NCI-H226 (cell line): ENCODE measurements at regions not wholly inside any gene's neighbourhood (a gene's known extent, or its start where the extent isn't known, plus 50 kb on each side); places are given as distances from the start of the nearest gene placed in this dataset.
"Not testable (repeated sequence)": the region's sequence is repeated elsewhere in the genome, so short reads cannot be mapped to it uniquely, and the experiment has no call there.

ENCODE experiments used
- DNase-seq: peaks from one replicate; pipeline ENCODE4 v3.0.0-alpha.2; 2015

DNA sequence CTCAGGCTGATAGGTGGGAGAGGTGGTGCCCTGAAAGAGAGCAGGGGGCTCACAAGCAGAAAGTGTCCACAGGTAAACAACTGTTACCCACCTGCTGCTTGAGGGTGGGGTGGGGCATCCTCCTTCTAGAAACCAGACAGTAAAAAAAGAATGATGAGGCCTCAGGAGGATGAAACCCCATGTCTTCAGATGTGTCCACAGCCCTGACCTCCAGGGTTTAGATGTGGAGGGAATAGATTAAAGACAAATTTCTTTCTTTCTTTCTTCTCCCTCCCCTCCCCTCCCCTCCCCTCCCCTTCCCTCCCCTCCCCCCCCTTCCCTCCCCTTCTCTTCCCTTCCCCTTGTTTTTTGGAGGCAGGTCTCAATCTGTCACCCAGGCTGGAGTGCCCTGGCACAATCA lies 333.5 kb upstream of the NUPR2 start:
- no peak for DNase-seq

DNA sequence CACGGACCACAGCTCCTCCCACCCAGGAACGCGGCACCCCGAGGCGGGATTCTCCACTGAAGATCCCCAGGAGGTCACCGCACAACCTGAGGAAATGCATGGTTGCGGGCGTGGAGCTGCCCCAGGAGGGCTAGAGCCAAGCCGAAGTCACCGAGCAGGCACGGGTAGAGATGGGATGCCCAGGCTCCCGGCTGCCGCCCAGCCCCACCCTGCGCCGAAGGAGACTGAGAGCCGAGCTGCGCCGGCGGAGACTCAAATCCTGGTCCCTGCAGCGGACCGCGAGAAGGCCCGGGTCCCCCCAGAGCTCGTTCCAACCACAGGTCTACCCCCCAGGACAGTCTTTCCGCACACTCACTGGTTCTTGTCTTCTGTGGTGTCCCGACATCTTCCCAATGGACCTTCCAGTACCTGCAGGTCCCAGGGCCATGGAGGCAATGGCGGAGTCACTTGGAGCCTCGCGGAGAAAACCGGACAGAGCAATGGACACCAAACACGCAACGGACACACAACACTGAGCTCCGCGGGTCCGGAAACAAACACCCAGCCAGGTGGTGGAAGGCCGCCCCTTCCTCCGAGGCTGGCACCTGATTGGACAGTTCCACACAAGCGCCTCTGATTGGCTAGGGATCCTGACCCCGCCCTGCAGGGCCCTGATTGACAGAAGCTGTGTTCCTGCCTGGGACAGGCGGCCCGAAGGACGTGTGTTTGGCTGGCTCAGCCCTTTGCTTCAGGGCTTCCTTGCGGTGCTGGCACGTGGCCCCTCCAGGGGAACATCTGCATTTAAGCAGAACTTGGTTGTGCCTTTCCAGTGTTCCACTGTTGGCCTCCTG lies 331.9 kb upstream of the NUPR2 start:
- DNase-seq, result no peak

DNA sequence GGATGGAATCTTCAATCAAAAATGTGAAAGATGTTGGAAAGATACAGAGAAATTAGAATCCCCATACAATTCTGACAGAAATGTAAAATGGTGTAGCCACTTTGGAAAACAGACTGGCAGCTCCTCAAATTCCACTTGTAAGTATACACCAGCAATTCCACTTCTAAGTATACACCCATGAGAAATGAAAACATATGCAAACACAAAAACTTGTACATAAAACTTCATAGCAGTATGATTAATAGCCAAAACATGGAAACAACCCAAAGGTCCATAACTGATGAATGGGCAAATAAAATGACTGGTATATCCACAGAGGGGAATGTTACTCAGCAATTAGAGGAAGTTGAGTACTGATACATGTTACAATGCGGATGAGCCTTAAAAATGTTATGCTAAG lies 304.3 kb upstream of the NUPR2 start:
- not testable (repeated sequence) for DNase-seq

DNA sequence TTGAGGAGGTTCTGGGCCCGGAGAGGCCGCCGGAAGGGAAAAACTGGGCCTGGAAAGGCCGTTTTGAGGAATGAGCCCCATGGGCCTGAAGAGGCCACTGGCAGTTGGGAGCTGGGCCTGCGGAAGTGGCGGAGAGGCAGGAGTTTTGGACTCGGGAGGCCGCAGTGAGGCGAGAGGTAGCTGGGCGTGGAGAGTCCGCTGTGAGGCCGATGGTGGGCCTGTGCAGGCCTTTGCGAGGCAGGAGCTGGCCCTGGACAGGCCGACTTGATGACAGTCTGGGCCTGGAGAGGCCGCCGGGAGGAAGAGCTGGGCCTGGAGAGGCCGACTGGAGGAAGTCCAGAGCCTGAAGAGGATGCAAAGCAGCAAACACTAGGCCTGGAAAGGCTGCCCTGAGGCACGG lies 259.0 kb upstream of the NUPR2 start:
- no peak for DNase-seq

DNA sequence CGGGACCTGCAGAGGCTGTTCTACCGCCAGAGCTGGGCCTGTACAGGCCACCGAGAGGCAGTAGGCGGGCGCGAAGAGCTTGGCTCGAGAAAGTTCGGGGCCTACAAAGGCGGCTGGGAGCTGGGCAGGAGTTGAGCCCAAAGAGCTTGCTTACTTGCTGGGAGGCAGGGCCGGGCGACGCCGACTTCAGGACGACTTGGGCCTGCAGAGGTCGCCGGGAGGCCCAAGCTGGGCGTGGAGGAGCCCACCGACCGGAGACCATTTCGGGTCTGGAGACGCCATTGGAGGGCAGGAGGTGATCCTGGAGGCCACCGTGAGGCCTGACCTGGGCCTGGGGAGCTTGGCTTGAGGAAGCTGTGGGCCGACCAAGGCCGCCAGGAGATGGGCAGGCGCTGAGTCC lies 258.4 kb upstream of the NUPR2 start:
- DNase-seq, result not testable (repeated sequence)

DNA sequence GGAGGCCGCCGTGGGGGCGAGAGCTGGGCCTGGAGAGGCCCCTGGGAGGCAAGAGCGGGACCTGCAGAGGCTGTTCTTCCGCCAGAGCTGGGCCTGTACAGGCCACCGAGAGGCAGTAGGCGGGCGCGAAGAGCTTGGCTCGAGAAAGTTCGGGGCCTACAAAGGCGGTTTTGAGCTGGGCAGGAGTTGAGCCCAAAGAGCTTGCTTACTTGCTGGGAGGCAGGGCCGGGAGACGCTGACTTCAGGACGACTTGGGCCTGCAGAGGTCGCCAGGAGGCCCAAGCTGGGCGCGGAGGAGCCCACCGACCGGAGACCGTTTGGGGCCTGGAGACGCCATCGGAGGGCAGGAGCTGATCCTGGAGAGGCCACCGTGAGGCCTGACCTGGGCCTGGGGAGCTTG lies 257.1 kb upstream of the NUPR2 start:
- DNase-seq, result peak; percentile 25

DNA sequence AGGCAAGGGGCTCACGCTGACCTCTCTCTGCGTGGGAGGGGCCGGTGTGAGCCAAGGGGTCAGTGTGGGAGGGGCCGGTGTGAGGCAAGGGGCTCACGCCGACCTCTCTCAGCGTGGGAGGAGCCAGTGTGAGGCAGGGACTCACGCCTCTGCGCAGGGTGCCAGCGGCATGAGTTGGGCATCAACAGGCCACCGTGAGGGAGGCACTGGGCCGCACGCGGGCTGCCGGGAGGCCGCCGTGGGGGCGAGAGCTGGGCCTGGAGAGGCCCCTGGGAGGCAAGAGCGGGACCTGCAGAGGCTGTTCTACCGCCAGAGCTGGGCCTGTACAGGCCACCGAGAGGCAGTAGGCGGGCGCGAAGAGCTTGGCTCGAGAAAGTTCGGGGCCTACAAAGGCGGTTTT lies 255.6 kb upstream of the NUPR2 start:
- DNase-seq, result not testable (repeated sequence)

DNA sequence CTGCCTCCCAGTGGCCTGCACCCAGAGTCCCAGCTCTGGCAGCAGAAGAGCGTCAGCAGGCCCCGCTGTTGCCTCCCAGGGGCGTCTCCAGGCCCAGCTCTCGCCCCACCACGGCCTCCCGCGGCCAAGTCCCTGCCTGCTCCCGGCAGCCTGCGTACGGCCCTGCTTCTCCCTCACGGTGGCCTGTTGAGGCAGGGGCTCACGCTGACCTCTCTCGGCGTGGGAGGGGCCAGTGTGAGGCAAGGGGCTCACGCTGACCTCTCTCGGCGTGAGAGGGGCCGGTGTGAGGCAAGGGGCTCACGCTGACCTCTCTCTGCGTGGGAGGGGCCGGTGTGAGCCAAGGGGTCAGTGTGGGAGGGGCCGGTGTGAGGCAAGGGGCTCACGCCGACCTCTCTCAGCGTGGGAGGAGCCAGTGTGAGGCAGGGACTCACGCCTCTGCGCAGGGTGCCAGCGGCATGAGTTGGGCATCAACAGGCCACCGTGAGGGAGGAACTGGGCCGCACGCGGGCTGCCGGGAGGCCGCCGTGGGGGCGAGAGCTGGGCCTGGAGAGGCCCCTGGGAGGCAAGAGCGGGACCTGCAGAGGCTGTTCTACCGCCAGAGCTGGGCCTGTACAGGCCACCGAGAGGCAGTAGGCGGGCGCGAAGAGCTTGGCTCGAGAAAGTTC lies 254.1 kb upstream of the NUPR2 start:
- not testable (repeated sequence) for DNase-seq

DNA sequence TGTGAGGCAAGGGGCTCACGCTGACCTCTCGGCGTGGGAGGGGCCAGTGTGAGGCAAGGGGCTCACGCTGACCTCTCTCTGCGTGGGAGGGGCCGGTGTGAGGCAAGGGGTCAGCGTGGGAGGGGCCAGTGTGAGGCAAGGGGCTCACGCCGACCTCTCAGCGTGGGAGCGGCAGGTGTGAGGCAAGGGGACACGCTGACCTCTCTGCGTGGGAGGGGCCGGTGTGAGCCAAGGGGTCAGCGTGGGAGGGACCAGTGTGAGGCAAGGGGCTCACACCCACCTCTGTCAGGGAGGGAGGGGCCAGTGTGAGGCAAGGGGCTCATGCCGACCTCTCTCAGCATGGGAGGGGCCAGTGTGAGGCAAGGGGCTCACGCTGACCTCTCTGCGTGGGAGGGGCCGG lies 251.7 kb upstream of the NUPR2 start:
- DNase-seq, result not testable (repeated sequence)

DNA sequence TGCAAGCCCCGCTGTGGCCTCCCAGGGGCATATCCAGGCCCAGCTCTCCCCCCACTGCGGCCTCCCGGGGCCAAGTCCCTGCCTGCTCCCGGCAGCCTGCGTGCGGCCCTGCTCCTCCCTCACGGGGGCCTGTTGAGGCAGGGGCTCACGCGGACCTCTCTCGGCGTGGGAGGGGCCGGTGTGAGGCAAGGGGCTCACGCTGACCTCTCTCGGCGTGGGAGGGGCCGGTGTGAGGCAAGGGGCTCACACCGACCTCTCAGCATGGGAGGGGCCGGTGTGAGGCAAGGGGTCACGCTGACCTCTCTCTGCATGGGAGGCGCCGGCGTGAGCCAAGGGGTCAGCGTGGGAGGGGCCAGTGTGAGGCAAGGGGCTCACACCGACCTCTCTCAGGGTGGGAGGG lies 251.2 kb upstream of the NUPR2 start:
- not testable (repeated sequence) for DNase-seq

DNA sequence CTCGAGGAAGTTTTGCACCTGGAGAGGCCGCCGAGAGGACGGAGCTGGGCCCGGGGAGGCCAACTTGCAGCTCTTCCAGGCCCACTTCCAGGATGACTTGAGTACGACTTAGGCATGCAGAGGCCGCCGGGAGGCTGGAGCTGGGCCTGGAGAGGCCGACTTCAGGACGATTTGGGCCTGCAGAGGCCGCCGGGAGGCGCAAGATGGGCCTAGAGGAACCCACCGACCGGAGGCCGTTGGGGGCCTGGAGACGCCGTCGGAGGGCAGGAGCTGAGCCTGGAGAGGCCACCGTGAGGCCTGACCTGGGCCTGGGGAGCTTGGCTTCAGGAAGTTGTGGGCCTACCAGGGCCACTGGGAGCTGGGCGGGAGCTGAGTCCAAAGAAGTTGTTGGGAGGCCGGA lies 250.5 kb upstream of the NUPR2 start:
- DNase-seq, result not testable (repeated sequence)

DNA sequence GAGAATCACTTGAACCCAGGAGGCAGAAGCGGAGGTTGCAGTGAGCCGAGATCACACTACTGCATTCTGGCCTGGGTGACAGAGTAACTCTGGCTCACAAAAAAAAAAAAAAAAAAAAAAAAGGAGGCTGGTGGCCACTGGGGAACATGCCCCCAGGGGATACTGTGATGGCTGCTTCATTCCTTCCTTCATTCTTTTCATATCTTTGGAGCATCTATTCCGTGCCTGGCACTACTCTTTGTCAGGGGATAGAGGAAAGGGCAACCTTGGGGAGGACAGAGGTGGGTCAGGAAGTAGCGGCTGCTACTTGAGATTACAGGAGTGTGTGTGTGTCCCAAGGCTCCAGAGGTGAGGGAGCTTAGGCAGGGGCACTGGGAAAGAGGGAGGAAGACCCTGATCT lies 236.4 kb upstream of the NUPR2 start:
- DNase-seq, result not testable (repeated sequence)

DNA sequence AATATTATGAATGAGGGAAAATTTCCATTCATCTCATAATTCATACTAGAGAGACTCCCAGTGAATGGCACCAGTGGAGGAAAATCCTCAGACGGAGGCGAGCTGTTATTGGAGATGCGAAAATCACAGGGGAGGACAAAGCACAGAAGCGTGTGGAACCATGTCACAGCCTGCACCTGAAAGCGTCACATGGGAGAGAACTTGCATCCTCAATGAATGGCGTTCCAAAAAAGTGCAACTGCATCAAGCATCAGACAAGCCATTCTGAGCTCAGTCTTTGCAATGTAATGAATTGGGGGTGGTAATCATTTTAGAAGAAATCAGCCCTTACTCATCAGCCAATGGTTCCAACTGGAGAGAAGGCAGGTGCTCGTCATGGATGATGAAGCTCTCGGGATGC lies 235.0 kb upstream of the NUPR2 start:
- not testable (repeated sequence) for DNase-seq

DNA sequence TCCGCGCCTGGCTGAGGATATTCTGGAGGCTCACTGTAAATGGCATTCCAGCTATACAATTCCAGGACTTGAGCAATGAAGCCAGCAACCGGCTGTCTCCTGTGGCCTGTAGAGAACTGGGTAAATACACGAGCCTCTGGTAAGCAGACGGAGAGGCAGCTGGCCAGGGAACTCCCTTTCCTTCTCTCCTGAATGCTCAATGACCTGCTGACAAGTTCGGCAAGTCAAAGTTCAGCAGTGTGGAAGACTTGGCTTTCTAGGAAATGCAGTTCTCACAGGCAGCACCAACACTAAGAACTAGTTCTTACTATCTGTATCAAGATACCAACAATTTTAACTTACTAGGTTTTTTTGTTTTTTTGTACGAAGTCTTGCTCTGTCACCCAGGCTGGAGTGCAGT lies 232.1 kb upstream of the NUPR2 start:
- not testable (repeated sequence) for DNase-seq

DNA sequence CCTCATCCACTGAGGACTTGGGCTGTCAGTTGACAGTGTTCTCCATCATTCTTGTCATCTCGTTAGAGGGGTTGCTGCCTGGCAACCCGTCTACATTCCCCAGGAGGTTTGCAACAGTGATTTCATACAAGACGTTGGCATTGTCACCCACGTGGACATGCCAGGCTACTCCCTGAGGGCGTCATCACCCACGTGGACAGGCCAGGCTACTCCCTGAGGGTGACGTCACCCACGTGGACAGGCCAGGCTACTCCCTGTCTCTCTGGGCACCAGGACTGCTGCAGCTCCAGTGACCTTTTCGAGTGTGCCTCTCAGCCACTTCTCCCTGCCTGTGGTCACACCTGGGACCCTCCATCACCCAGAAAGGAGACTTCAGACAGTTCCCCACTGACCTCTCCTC lies 212.1 kb upstream of the NUPR2 start:
- DNase-seq, result peak; percentile 8

DNA sequence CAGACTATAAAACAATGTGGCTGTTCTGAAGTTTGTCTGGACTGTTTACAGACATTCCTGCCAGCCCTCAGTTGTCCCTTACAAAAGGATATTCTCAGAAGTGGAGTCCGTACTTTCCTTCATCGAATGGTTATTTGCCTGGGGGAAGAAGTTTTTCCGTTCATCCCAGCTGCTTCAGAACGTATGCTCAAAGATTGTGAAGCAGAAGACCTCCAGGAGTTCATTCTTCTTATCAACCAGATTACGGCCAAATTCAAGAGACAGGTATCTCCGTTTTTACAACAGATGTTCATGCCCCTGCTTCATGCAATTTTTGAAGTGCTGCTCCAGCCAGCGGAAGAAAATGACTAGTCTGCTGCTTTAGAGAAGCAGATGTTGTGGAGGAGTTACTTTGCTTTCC lies 174.3 kb upstream of the NUPR2 start:
- no peak for DNase-seq

DNA sequence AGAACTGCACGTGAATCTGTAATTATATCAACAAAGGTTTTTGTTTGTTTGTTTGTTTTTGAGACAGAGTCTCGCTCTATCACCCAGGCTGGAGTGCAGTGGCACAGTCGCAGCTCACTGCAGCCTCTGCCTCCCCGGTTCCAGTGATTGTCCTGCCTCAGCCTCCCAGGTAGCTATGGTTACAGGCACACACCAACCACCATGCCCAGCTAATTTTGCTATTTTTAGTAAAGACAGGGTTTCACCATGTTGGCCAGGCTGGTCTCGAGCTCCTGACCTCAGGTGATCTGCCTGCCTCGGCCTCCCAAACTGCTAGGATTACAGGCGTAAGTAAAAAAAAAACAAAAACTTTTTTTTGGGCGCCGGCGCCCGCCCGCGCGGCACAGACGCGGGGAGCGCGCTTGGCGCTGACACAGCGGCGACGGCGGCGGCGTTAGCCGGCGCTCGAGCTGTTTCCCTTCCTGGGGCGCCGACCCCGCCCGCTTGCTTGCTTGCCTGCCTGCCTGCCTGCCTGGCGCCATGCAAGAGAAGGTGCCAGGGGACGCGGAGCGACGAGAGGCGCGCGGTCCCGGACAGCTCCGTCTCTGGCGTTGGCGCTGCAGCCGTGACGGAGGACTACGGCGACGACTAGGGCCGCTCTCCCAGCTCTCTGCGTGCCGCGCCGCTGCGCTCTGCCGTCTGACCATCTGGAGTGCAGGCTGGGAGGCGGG lies 171.4 kb upstream of the NUPR2 start:
- DNase-seq, result no peak

DNA sequence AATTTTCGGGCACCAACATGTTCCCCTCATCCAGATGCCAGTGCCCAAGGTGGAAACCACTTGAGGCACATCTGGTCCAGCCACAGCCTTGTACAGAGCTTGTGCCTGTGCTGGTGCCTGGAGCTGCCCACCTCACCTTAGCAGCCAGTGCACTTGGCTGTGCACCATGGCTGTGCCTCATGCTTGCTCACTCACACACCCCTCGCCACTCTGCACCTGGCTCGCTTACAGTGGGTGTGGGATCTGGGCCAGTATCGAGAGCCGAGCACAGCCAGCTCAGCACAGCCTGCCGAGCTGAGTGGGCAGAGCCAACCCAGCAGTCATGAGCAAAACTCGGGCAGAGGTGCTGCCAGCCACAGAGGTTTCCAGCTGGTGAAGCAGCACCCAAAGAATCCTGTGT lies 139.9 kb upstream of the NUPR2 start:
- no peak for DNase-seq

DNA sequence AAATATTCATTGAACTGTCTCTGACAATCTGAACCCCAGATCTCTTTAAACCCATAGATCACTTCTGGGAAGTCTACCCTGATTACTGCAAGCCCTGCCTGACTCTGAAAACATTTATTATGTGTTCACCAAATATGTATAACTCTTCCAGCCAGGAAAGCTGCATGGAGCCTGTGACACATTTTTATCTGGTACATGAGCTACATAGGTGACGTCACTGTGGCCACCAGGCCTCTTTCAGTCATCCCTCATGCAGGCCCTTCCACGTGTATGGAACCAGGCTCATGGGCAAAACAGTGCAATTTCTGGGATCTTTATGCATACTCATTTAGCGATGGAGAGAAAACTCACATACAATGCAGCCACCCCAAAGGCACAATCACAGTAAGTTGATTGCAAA lies 133.9 kb upstream of the NUPR2 start:
- DNase-seq, result no peak

DNA sequence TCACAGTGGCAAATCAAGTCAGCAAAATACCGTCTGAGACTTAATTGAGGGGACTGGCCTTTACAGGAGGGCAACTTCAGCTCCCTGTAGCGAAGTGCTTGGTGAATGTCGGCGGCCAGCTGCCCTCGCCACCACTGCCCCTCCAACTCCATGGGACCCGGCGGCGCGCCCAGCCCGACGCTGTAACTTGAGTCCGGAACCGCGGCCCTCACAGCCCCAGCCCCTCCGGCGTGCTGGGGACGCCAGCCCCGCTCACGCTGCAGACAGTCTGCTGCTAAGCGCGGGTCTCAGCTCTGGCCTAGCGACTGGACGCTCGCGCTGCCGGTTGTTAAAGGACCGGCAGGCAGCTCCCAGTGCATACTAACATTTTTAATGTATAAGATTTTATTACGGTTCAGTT lies 113.4 kb upstream of the NUPR2 start:
- no peak for DNase-seq

DNA sequence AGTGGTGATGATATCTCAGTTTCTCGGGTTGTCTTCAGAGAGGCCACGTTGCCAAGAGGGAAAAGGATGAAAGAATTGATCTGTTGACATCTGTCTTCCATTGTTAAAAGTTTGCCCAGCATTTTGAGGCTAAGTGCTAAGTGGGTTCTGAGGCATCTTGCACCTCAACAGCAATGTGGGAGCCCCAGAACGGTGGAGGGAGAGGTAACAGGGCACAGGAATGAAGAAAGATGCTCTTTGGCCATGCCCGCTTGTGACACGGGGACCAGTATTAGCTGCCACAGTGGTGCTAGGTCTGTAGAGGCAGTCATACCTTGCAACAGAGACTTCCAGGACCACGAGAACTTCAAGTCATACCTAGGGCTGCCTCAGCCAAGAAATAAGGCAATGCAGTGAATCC lies 106.6 kb upstream of the NUPR2 start:
- no peak for DNase-seq

DNA sequence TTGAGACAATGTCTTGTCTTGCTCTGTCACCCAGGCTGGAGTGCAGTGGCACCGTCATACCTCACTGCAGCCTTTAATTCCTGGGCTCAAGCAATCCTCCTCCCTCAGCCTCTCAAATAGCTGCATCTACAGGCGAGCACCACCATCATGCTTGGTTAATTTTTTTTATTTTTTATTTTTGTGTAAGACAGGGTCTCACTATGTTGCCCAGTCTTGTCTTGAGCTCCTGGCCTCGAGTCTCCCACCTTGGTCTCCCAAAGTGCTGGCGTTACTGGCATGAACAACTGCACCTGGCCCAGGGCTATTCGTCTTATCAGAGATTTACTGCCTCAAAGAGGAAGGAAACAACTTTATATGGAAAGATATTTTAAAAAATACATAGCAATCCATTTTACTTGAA lies 102.8 kb upstream of the NUPR2 start:
- no peak for DNase-seq

DNA sequence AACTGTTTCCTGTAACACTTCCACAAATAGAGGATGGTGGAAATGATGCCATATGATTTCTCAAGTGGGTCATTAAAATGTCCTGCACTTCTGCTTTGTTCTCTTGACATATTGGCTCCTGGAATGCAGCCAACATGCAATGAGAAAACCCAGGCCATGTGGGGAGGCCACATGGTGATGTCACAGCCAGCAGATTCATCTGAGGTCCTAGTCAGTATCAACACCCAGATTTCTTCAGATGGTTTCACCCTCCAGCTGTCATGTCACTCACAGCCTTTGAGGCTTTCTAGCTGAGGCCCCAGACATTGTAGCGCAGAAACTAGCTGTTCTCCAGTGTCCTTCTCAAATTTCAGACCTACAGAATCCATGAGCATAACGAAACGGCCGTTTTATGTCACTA lies 102.3 kb upstream of the NUPR2 start:
- no peak for DNase-seq

DNA sequence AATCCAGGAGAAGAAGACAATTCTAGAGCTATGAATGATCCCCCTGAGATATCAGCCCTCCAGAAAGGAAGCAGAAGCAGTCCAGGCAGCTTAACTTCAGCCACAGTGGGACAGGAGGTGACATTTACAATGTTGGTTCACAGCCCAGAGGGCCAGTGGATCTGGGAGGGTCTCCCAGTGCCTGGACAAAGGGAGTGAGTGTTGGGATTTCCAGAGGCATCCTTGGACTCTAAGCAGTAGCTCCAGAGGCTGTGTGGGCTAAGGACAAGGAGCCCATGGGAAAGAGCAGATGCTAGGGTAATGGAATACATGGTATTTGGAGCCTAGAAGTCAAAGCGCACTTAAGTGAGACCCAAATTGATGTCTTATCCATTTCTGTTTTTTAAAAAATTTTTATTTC lies 97.4 kb upstream of the NUPR2 start:
- DNase-seq, result no peak
